Inflammatory macrophage (primary cell): ENCODE measurements at regions not wholly inside any gene's neighbourhood (a gene's known extent, or its start where the extent isn't known, plus 50 kb on each side); places are given as distances from the start of the nearest gene placed in this dataset.
"Not testable (repeated sequence)": the region's sequence is repeated elsewhere in the genome, so short reads cannot be mapped to it uniquely, and the experiment has no call there.

Source experiments
- DNase-seq, 2 donors: peaks; one replicate each; pipeline ENCODE4 v3.0.0-alpha.2; 2020 to 2022

- DNase-seq, result no peak
Measured at GRCh38 chr10:57959318-57960006, 308.2 kb downstream of the IPMK start.

- DNase-seq, result no peak
Measured at GRCh38 chr10:57955076-57955475, 312.6 kb downstream of the IPMK start.

DNA sequence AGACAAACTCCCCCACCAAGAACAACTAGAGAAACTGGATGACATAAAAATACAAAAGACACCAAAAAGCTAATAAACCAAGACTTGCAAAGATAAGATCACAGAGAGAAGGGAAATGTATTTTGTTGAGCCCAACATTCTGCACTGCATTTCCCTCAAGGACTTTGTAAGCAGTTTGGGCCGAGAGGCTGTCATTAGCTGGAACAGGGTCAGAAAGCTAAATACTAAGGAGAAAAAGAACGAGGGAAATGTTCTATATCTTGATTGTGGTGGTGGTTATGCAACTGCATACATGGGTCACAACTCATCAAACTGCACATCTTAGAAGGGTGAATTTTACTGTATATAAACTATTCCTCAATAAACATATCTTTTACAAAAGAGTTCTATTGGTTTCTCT, 315.0 kb downstream of the IPMK start:
- DNase-seq, result no peak

GRCh38 chr10:57950442-57950974, 317.2 kb downstream of the IPMK start:
- DNase-seq, result no peak

GRCh38 chr10:57948796-57949195, 318.9 kb downstream of the IPMK start:
- no peak for DNase-seq

DNA sequence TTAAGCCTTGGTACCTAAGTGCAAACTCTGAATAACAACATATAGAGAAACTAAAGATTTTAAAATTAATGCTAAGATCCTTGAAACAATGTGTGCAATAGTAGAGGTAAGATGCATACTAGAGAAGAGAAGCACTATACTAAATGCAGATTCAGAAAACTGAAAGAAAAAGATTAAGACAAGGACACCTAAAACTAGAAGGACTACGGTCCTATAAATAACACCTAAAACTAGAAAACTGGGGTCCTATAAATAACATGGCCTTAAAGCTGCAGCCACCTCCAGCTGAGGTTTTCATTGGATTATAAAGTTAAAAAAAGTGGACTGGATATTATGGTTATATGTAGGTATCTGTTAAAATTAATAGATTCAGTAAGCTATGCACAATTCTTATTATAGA, 320.9 kb downstream of the IPMK start:
- DNase-seq, result no peak

- no peak for DNase-seq
Measured at GRCh38 chr10:57943701-57944100, 324.0 kb downstream of the IPMK start.

DNA sequence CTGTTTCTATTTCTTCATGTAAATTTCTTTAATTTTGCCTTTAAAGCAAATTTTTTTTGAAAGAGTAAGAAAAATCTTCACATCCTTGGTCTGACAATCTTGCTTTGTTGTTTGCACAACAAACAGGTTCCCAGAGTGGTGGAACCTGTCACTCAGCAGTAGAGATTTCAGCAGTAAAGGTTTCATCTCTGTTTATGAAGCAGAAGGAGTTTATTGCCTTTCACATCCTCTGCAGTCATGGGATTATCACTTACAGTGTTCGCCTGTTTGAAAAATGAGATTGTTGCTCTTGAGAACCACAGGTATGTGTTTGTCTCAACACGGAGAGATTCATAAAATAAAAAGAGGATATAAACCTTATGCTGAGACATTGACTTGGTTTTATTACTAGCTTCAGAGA, 342.6 kb downstream of the IPMK start:
- DNase-seq, result no peak

- no peak for DNase-seq
Measured at GRCh38 chr10:57921140-57921539, 346.6 kb downstream of the IPMK start.

DNA sequence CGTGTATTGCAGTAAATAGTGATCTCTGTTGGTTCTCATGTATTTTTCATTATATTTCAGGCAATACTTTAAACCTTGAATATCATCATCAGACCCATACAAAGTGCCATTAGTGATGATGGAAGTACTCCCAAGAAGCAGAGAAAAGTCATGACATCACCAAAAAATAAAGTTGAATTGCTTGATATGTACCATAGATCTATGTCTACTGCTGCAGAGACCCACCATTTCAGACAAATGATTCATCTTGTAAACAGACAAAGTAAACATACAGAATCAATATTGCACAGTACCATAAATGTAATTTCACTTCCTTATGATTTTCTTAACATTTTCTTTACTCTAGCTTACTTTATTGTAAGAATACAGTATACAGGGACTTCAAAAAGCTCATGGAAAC, 347.8 kb downstream of the IPMK start:
- DNase-seq, result no peak

GRCh38 chr10:57917019-57917418, 350.7 kb downstream of the IPMK start:
- no peak for DNase-seq

DNA sequence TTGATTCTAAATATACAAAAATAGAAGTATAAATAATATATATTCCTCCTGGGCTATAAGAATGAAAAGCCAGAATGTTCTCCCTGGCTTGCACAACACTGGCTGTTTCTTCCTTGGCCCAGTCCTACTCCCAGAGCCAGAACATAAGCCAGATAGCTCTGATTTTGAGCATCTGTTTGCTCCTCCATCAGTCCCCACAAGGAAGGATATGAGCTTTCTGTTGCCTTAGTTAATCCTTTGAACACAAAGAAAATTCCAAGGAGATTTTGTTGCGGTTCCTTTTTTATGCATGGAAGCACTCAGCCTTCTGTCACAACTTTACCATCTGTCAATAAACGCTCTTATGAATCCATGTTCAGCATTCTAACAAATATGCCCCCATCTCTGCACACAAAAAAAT, 361.8 kb downstream of the IPMK start:
- DNase-seq, result no peak

DNA sequence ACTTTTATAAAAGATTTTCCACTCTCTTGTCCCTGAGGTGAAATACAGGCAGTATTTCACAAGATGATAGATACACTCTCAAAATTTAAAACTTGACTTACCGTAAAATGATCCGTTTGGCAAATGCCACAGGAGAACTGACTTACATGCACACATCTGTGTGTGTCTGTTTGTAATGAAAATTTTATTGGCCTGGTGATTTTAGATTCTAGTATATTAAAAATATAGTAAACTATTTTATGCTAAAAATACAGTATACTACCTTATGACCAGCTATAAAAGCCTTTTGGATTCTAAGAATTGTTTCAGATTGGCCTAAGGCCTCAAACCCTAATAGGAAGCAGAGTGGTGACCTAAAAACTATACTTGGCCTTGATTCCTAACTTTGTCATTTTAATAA, 362.7 kb downstream of the IPMK start:
- DNase-seq, result no peak

DNA sequence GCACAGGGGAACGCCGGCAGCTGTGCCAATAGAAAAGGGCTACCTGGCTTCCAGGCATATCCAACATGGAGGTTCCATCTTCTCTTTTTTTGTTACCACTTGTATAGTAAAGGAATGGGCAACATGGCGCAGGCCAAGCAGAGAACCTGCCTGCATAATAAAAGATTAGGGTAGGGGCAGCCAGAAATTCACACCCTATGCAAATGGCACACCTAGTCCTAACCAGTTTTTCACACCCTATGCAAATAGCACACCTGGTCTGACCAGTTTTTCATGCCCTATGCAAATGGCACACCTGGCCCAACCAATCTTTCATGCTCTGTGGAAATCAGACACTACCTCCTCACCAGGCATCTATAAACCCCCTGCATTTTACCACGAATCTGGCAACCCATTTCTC, 369.5 kb downstream of the IPMK start:
- no peak for DNase-seq

GRCh38 chr10:57897611-57898010, 370.1 kb downstream of the IPMK start:
- DNase-seq, result no peak

DNA sequence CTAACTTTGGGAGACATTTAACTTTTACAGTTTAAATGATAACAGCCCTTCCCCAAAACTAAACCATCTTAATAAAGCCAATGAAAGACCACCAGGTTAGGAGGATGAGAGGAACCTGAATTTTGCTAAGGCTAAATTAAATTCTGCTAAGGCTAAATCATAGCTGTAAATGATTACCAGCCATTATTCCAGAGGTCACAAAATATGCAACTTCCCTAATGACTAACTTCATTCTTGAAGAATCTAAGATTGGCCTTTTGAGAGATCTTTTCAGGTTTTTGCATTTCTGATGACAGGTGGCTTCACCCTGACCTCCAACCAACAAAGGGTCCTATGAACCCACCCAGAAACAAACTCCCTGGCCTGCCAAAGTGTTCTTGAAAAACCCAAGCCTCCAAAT, 373.3 kb downstream of the IPMK start:
- no peak for DNase-seq

DNA sequence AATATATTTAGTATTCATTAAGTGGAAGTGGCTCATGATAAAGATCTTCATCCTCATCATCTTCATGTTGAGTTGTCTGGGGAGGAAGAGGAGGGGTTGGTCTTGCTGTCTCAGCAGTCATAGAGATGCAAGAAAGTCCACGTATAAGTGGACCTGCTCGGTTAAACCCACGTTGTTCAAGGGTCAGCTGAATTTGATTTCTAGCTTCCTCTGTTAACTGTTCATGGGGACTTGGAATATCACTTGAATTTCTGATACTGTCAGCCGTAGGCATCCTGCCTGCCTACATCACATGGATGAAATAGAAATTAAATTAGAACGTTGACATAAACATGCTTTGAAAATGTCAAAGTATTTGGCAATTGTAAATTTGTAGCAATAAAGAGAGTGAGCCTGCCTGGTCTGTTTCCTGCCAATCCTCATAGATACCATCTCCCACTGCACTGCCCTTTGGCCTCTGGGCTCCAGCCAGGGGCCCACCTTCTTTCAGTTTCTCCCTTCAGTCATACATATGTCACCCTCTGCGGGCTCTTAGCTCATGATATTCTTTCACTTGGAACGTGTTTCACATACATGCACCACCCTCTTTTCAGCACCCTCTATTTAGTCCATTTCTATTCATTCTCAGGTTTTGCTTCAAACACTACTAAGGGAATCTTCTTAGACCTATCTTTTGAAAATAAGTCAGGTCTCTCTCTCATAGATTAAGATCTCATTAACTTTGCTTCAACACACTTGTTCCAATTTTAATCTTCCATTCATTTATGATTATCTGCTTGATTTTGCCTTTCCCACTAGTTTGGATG, 376.3 kb downstream of the IPMK start:
- no peak for DNase-seq

DNA sequence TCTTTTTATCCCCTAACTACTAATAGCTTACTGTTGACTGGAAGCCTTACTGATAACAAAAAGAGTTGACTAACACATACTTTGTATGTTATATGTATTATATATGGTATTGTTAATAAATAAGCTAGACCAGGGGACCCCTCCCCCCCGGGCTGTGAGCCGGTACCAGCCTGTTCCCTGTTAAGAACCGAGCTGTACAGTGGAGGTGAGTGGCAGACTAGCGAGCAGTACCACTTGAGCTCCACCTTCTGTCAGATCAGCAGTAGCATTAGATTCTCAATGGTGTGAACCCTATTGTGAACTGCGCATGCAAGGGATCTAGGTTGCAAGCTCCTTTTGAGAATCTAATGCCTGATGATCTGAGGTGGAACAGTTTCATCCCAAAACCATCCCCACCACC, 377.0 kb downstream of the IPMK start:
- no peak for DNase-seq

GRCh38 chr10:57885618-57885968, 382.1 kb downstream of the IPMK start:
- not testable (repeated sequence) for DNase-seq

DNA sequence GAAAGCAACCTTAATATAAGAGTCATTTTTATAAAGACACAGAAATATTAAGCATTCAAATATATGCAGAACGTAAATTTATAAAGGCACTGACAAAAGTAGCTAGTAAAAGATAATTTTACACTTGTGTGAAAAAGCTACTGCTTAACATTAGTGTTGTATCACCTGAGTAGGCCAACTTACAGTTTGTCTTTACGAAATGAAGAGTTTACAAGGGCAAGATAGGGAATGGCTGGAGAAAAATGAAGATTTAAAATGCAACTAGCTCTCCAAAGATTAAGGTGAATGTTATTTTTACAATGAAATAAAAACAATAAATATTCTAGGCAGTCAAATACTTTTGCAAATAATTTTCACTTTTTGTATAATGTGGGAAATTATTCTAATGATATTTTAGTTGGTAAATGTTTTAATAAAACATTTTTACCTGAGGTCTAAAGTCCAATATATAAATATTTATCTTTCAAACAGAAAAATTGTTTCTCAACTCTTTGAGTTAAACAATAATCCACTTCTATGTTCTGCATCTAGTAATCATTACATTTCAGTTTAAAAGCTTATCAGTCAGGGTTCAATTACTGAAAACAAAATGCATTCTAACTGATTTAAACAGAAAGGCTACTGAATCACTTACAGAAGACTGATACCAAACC, 382.6 kb downstream of the IPMK start:
- DNase-seq, result no peak

- no peak for DNase-seq
Measured at GRCh38 chr10:57884407-57884806, 383.3 kb downstream of the IPMK start.

DNA sequence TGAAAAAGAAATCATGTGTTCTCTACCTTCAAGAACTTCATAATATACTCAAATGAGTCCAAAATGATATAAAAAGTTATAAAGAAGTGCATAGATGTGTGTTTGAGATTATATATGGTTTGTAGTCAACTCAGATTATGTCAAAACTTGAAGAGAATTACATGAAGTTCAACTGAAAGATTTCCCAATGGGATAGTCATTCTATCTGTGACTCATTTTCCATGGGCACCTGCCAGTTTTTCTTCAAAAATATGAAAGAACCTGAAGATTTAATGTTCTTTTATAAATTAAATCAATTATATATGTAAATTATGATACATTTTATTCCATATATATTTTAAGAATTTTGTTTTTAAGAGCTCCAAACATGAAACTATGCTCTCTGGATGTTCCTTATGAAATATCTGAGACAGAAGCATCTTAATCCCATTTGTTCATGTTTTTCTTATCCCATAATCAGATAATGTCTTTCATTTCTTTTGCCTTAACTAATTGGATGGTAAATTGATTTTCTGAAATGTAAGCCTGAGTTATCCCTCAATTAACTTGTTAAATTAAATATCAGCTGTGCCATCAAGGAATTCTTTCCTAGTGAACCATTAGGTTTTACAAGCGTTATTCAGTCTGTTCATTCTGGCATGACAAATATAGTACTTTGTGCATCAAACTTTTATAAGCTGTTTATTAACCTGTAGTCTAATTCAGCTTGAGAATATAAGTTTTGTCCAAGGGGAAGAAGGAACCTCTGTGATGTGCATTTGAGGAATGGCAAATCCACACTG, 387.1 kb downstream of the IPMK start:
- DNase-seq, result no peak

DNA sequence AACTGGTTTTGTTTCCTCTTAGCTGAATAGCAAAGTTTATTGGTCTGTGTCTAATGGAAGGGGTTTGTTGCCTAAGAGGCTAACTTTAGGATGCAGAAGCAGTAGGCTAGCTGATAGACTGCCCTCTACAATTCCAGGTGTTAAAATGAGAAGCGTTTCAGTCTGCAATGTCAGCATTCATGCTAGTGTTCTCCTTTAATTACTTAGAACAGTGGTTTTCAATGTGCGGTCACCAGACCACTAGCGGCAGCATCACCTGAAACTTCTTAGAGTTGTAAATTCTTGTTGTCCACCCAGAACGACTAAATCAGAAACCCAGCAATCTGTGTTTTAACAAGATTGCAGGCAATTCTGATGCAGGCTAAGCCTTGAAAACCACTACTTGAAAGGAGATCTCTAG, 392.9 kb downstream of the IPMK start:
- DNase-seq, result no peak
